Esophagus muscularis mucosa (tissue), 3 donors: ENCODE measurements at regions not wholly inside any gene's neighbourhood (a gene's known extent, or its start where the extent isn't known, plus 50 kb on each side); places are given as distances from the start of the nearest gene placed in this dataset.

ENCODE experiments used
- CTCF ChIP-seq, 3 experiments: fragments of 200-600 bp in 2 of 3; fragments of 450-650 bp in 1 of 3; sonication (generic) in 2 of 3; IDR thresholded peaks; one replicate each; pipeline ENCODE4 v1.5.1; 2017 to 2019; ENCODE audit warnings: antibody characterized with exemption in 3 of 3, mild to moderate bottlenecking in 2 of 3, moderate library complexity in 1 of 3
- EP300 ChIP-seq: sonication (generic); formaldehyde crosslinking; IDR thresholded peaks from one replicate; pipeline ENCODE4 v1.6.1; 2017; ENCODE audit warnings: antibody characterized with exemption

- no peak for TF ChIP-seq CTCF (IDR thresholded peaks at IDR 0.05)
- no peak for TF ChIP-seq EP300
Measured at GRCh38 chr16:86927699-86928098, 349.4 kb downstream of the FOXL1 start.
